Tibial nerve (tissue), 4 donors: ENCODE measurements at regions not wholly inside any gene's neighbourhood (a gene's known extent, or its start where the extent isn't known, plus 50 kb on each side); places are given as distances from the start of the nearest gene placed in this dataset.
"Not testable (repeated sequence)": the region's sequence is repeated elsewhere in the genome, so short reads cannot be mapped to it uniquely, and the experiment has no call there.

Source experiments
- DNase-seq, 2 donors: peaks; one replicate each; pipeline ENCODE4 v3.0.0-alpha.2; 2019; ENCODE audit warnings: low spot score in 2 of 2
- H3K27ac ChIP-seq, 4 donors: fragments of 200-600 bp; sonication (generic) in 3 of 4; one replicate each; pipeline ENCODE4 v1.5.1; 2017 to 2019; ENCODE audit warnings: mild to moderate bottlenecking in 1 of 4
- H3K27me3 ChIP-seq, 2 donors: fragments of 200-600 bp; sonication (generic) in 1 of 2; one replicate each; pipeline versions ENCODE4 v1.5.1 to v1.6.0; 2017 to 2019
- H3K36me3 ChIP-seq, 3 donors: fragments of 200-600 bp; sonication (generic); one replicate each; pipeline ENCODE4 v1.5.1; 2018 to 2019
- H3K4me1 ChIP-seq, 4 donors: fragments of 200-600 bp; sonication (generic) in 3 of 4; one replicate each; pipeline ENCODE4 v1.5.1; 2017 to 2019
- H3K4me3 ChIP-seq, 4 donors: fragments of 200-600 bp; sonication (generic) in 3 of 4; one replicate each; pipeline ENCODE4 v1.5.1; 2017 to 2019; ENCODE audit warnings: mild to moderate bottlenecking in 1 of 4, moderate library complexity in 1 of 4
- H3K9me3 ChIP-seq, 4 donors: fragments of 200-600 bp; sonication (generic) in 3 of 4; one replicate each; pipeline ENCODE4 v1.5.1; 2017 to 2019
- CTCF ChIP-seq, 5 experiments: fragments of 200-600 bp in 3 of 5; fragments of 450-650 bp in 2 of 5; sonication (generic) in 3 of 5; IDR thresholded peaks; one replicate each; pipeline ENCODE4 v1.5.1; 2016 to 2019; ENCODE audit warnings: antibody characterized with exemption in 5 of 5, mild to moderate bottlenecking in 3 of 5, moderate library complexity in 2 of 5
- EP300 ChIP-seq, 2 donors: sonication (generic); formaldehyde crosslinking; IDR thresholded peaks; one replicate each; pipeline ENCODE4 v1.6.1; 2017; ENCODE audit warnings: antibody characterized with exemption in 2 of 2, mild to moderate bottlenecking in 1 of 2
- POLR2A ChIP-seq, 2 donors: fragments of 450-650 bp; IDR thresholded peaks; one replicate each; pipeline ENCODE4 v1.6.1; 2017; ENCODE audit warnings: antibody characterized with exemption in 2 of 2, mild to moderate bottlenecking in 2 of 2, moderate library complexity in 2 of 2
- WGBS, 2 donors: methylation state at CpG; one replicate each; pipeline ENCODE4 v1.1.5; 2018; 5-methylcytosine and 5-hydroxymethylcytosine counted together

- H3K9me3 ChIP-seq, result no peaks in the 10 kb centered on the region
- TF ChIP-seq CTCF (IDR thresholded peaks at IDR 0.05), result no peak
- no peak for TF ChIP-seq POLR2A (IDR thresholded peaks at IDR 0.05)
- TF ChIP-seq EP300 (IDR thresholded peaks at IDR 0.05), result no peak
- H3K4me3 ChIP-seq, result no peak overlapping the region
- H3K27ac ChIP-seq, result no peak overlapping the region
- no peaks in the 10 kb centered on the region for H3K36me3 ChIP-seq
- no peak for DNase-seq
- no peaks in the 10 kb centered on the region for H3K27me3 ChIP-seq
- H3K4me1 ChIP-seq, result no peaks in the 10 kb centered on the region
- 74 to 86% methylated on average over 4 of the region's 4 CpGs for WGBS, 2 donors
Observed at GRCh38 chr1:166693158-166693557, 146.1 kb upstream of the POGK start.

GRCh38 chr1:166693673-166694297 is 145.5 kb upstream of the POGK start:
- Histone ChIP-seq H3K4me1 (no peaks in the 10 kb centered on the region), H3K4me3 (no peak overlapping the region), H3K27me3 (no peaks in the 10 kb centered on the region), H3K9me3 (no peaks in the 10 kb centered on the region), H3K36me3 (no peaks in the 10 kb centered on the region), H3K27ac (no peak overlapping the region)
- TF ChIP-seq EP300 (IDR thresholded peaks at IDR 0.05), result no peak
- TF ChIP-seq POLR2A (IDR thresholded peaks at IDR 0.05), result no peak
- TF ChIP-seq CTCF (IDR thresholded peaks at IDR 0.05), result no peak
- WGBS, 2 donors, result 64 to 80% methylated on average over 4 of the region's 4 CpGs
- no peak for DNase-seq

GRCh38 chr1:166695115-166695514 is 144.2 kb upstream of the POGK start:
- WGBS, 2 donors, result 74 to 87% methylated on average over 1 of the region's 1 CpG
- no peak for DNase-seq

GRCh38 chr1:166695834-166696233 is 143.4 kb upstream of the POGK start:
- not testable (repeated sequence) for H3K36me3 ChIP-seq, H3K27me3 ChIP-seq, H3K9me3 ChIP-seq

More at GRCh38 chr1:166695115-166695514, 144.2 kb upstream of the POGK start:
- H3K36me3 ChIP-seq, result no peaks in the 10 kb centered on the region
- H3K4me3 ChIP-seq, result no peak overlapping the region
- no peaks in the 10 kb centered on the region for H3K9me3 ChIP-seq
- H3K27me3 ChIP-seq, result no peaks in the 10 kb centered on the region
- H3K4me1 ChIP-seq, result no peaks in the 10 kb centered on the region
- H3K27ac ChIP-seq, result no peak overlapping the region
- TF ChIP-seq EP300 (IDR thresholded peaks at IDR 0.05), result no peak
- no peak for TF ChIP-seq POLR2A (IDR thresholded peaks at IDR 0.05)
- TF ChIP-seq CTCF (IDR thresholded peaks at IDR 0.05), result no peak

GRCh38 chr1:166698771-166699170 is 140.5 kb upstream of the POGK start:
- TF ChIP-seq POLR2A (IDR thresholded peaks at IDR 0.05) (no peak), CTCF (IDR thresholded peaks at IDR 0.05) (no peak), EP300 (IDR thresholded peaks at IDR 0.05) (no peak)
- WGBS, 2 donors, result 50 to 61% methylated on average over 4 of the region's 4 CpGs

More at GRCh38 chr1:166695834-166696233, 143.4 kb upstream of the POGK start:
- DNase-seq, H3K4me3 ChIP-seq, H3K27ac ChIP-seq, H3K4me1 ChIP-seq: not testable (repeated sequence)
- 53 to 75% methylated on average over 2 of the region's 2 CpGs for WGBS, 2 donors

GRCh38 chr1:166699613-166700012 is 139.7 kb upstream of the POGK start:
- H3K4me3 ChIP-seq, result no peak overlapping the region
- no peak for DNase-seq
- H3K36me3 ChIP-seq, result no peaks in the 10 kb centered on the region
- H3K27me3 ChIP-seq, result no peaks in the 10 kb centered on the region
- no peaks in the 10 kb centered on the region for H3K4me1 ChIP-seq
- H3K9me3 ChIP-seq, result no peaks in the 10 kb centered on the region
- no peak for TF ChIP-seq POLR2A (IDR thresholded peaks at IDR 0.05)
- no peak for TF ChIP-seq CTCF (IDR thresholded peaks at IDR 0.05)
- TF ChIP-seq EP300 (IDR thresholded peaks at IDR 0.05), result no peak
- no peak overlapping the region for H3K27ac ChIP-seq
- WGBS, 2 donors, result 42 to 54% methylated on average over 5 of the region's 5 CpGs

More at GRCh38 chr1:166698771-166699170, 140.5 kb upstream of the POGK start:
- H3K27ac ChIP-seq, result no peak overlapping the region
- no peaks in the 10 kb centered on the region for H3K27me3 ChIP-seq
- H3K4me1 ChIP-seq, result no peaks in the 10 kb centered on the region
- H3K36me3 ChIP-seq, result no peaks in the 10 kb centered on the region
- DNase-seq, result no peak
- H3K9me3 ChIP-seq, result no peaks in the 10 kb centered on the region
- no peak overlapping the region for H3K4me3 ChIP-seq
